Fibroblast of the conjunctiva (primary cell): ENCODE measurements at regions not wholly inside any gene's neighbourhood (a gene's known extent, or its start where the extent isn't known, plus 50 kb on each side); places are given as distances from the start of the nearest gene placed in this dataset.

Source experiments
- DNase-seq: peaks from one replicate; pipeline ENCODE4 v3.0.0-alpha.2; 2010; ENCODE audit warnings: low read depth

DNA sequence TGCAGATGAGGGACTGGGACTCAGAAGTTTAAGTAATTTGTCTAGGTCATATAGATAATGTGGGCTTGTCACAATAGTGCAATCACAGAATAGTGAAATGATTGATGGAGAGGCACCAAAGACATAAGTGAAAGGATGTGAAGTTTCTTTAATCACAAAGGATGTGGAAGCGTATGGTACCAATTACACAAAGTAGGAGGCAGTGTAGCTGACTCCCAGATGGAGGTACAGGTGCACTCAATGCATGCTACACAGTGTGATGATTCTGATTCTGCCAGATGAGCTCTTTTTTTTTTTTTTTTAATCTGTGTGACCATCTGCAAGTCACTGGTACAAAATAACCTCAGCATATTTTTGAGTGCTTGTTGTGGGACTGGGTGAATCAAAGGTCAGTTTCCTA lies 411.3 kb downstream of the SPRY1 start:
- DNase-seq: no peak

DNA sequence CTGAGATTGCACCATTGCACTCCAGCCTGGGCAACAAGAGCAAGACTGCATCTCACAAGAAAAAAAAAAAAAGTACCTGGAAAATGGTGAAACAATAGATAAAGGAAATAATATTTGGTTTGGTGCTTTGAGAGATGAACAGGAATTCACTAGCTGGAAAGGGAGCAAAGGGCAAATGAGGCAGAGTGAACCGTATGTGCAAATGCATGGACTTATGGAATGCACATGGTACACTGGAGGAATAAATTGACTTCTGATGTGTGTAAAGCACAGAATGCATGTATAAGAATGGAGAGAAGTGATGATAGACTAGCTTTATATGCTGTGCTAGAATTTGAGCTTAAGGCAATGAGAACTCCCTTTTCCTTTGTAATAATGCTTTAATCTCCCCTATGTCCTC lies 413.3 kb downstream of the SPRY1 start:
- DNase-seq: no peak

DNA sequence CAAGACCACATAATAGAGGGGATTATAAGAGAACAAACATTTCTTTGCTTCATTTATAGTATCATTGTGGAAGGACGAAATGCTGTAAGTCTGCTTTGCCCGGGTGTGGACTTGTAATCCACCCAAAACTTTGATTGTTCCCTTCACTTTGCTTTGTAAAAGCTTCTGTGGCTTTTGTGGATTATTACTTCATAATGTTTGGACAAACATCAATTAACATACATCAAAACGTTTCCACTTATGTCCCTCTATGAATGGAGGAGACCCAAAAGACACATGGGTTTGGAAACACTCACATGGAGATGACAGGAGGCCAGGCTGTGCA lies 415.4 kb downstream of the SPRY1 start:
- DNase-seq: no peak

DNA sequence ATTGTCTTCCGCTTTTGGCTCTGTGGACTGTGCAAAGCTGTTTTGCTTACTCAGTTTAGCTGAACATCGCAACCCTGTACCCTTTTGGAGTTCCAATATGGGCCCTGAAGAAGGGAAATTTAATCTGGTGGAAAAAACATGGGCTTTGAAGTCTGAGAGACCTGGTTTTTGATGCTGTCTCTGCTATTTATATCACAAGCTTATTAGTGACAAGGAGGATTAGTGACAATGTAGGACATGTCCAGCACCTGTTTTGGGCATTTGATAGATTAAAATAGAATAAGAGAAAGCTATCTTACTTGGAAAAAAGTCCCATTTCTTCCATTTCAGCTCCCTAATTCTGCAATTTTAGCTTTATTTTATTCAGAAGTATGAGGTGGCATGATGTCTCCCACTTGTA lies 417.3 kb downstream of the SPRY1 start:
- no peak for DNase-seq

DNA sequence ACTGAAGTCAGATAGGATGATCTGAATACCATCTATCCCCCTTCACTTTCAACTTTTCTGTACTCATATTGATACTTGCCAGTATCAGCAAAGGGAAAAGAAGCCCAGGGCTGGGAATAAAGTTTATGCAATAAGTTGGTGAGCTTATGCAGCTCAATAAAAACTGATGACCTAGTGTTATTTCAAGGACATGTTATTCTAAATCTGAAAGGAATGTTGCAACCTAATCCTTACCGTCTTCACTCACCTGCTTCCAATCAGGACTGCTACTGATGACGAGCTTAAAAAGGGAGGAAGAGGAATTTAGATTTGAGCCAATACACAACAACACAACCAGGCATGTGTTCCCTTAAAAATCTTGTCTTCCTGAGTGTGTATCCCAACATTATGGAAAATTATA lies 419.9 kb downstream of the SPRY1 start:
- DNase-seq: no peak

DNA sequence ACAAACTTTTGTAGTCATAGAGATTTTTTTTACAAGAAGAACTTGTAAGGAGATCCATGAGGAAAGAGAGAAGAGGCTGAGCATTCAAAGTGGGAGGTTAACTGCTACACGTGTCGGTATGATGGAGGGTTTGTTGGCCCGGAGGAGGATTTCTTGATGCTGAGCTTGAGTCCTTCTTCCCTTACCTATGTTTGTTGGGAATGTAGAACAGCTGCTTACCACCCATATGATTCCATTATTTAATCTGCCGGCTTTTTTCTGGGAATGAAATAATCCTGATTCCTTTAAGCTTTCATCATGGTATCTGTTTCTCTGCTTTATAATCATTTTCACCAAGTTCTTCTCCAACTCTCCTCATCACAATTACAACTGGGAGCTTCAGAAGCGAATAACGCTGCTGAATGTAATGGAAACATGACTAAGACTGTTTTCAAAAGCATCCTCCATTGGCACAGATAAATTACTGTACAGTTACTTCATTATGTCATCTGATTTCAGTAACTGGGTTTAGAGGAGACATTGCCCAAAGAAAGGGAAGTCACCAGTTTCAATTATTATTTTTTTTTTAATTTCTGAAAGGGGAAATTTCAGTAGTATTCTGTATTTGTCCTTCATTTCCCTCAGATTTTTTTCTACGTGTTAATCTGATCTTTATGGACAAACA lies 420.6 kb downstream of the SPRY1 start:
- DNase-seq: no peak

DNA sequence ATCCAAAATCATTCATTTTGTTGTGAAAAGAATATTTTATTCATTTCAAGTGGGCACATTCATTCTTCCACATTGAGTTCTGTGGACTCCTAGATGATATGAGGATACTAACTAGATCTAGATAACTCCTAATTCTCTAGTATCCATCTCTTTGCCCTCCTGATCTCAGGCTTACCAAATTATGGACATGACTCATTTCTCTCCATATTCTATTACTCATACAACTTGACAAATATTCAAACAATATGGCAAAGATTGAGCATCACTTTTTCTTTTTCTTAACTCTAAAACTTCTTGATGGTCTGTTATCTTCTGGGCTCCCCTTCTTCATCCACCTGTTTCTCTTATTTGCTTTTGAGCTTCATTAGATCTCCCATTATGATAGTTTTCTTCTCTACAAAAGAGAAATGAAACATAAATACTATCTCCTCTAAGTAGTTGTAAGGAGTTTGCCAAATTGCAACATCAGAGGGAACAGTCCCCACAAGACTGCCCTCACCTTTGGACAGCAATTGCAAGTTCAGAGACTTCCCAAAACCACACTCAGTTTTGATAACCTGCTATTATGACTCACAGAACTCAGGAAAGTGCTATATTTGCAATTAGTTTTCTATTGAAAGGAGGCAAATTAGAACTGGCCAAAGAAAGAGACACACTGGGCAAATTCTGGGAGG lies 422.9 kb downstream of the SPRY1 start:
- no peak for DNase-seq

DNA sequence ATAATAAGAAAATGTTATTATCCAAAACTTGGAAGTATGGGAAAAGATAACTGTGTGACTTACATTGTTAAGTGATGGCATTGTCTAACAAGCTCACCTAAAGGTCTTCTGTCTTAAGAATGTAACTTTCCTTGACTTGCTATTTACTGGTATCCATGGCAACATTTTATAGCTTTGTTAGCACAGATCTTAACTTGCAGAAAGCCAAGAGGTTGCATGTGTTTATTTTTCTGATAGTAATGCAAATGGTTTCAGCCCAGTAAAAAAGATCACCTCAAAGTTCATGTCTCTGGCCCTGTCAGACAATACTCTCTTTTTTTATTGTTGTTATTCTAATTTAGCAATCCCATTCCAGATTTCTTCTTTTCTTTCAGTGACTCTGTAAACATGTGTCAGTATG lies 425.3 kb downstream of the SPRY1 start:
- DNase-seq: no peak

DNA sequence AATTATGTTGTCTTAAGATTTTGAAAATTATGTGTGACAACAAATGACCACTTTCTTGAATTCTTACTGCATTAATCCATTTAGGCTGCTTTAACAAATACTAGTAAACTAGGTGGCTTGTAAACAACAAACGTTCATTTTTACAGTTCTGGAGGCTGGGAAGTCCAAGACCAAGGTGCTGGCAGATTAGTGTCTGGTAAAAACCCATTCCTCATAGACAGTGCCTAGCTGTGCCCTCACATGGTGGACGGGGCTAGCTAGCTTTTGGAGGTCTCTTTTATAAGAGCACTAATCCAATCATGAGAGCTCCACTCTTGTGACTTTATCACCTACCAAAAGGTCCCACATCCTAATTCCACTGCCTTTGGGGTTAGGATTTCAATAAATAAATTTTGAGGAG lies 425.8 kb downstream of the SPRY1 start:
- no peak for DNase-seq

DNA sequence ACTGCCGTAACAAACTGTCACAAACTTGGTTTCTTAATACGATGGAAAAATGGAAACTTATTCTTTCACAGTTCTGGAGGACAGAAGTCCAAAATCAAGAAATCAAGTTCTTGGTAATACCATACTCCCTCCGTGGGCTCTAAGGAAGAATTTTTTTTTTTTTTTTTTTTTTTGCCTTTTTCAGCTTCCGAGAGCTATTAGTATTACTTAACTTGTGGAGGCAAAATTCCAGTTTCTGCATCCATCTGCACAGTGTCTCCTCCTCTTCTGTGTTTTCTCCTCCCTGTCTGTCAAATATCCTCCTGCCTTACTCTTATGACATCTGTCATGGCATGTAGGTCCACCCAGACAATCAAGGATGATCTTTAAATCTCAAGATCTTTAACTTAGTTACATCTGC lies 426.6 kb downstream of the SPRY1 start:
- no peak for DNase-seq

DNA sequence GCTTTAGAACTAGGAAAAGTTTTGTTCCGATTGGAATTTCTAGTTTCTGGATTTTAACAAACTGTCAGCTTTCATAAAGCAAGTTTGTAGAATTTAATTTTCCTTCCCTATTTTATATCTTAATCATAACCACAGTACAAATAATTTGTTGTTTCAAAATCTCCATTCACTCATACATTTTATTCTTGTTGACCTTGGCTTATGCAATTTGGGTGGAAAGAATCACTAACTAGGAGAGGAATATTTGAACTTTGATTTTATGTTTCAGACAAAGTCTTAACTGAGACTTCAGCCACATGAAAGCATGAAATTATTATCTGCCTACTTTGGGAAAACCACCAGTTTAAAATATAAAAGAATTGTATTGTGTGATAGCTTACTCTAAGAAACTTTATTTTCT lies 427.9 kb downstream of the SPRY1 start:
- no peak for DNase-seq

DNA sequence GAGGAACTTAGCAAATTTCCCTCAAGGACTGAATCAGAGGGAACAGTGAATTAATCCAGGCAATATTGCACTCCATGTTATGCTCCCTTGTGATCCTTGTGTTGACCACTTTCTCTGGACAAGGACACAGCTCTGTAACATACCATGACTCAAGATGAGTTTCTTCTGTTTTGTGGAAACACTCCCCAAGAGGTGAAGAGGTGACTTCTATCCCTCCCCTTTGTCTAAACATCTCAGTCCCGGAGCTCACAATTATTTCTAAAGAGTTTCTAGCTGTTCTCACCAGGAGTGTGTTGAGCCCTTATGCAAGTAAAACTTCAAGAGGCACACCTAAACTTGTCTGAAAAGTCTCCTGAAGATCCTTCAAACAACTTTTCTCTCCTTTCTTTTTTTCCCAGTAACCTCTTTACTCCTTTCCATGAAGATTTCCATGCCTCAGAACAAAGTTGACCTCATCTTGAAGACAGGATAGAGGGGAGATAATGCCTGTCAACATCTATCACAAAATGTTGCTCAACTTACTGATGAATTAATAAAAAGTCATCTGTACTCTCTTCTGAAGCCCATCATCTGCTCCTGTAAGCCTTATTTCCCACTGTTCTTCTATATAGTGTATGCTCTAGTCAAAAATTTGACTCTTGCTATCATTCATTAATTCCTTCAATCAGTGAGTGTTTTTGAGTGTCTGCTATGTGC lies 429.1 kb downstream of the SPRY1 start:
- DNase-seq: no peak

DNA sequence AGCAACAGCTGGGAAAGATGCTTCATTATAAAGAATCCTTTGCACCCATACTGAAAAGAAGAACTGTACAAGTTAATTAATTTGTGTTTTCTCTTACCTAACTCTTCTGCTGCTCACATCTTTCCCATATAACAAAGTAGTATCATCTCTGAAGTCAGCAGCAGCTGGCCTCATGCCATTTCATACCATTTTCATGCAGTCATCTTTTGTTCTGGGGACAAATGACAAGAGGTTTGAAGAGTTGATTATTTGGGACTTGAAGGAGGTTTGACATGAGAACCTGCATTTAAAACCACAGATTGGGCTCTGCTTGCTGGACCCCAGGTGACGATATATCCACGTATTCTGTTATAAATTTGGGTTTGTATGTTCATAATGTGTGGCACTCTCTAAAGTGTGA lies 430.3 kb downstream of the SPRY1 start:
- no peak for DNase-seq

DNA sequence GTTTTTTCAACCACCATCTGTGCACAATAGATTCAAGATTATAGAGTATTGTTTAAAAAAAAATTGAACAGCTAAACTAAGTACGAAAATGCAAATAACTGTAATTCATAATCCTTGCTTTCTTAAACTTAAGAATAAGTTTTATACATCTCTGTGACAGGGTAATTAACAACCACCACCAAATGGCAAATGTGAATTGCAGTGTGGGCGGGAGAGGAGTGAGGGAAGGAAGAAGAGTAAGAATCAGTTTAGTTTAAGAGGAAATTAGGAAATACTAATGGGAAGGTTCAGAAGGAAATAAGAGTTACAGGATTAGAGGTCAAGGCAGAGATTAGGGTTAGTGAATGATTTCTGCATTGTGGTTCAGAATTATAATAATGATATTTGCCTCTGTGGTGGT lies 430.9 kb downstream of the SPRY1 start:
- no peak for DNase-seq

DNA sequence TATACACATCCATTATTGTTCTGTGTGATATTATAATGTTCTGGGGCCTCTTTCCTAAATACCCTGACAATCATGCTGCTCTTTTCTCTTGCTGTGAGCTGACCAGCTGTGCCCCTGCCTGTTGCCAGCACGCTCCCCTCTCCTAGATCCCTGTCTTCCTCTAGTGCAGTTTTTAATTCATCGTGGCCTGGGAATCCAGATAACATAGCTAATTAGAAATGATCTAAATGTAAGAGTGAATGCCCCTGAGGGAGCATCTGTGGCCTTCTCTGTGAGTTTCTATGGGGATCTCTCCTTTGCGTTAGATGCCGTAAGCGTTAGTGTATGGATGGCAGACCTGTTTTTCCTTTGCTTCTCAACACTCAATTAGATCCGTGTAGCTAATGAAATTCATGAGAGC lies 434.3 kb downstream of the SPRY1 start:
- no peak for DNase-seq

DNA sequence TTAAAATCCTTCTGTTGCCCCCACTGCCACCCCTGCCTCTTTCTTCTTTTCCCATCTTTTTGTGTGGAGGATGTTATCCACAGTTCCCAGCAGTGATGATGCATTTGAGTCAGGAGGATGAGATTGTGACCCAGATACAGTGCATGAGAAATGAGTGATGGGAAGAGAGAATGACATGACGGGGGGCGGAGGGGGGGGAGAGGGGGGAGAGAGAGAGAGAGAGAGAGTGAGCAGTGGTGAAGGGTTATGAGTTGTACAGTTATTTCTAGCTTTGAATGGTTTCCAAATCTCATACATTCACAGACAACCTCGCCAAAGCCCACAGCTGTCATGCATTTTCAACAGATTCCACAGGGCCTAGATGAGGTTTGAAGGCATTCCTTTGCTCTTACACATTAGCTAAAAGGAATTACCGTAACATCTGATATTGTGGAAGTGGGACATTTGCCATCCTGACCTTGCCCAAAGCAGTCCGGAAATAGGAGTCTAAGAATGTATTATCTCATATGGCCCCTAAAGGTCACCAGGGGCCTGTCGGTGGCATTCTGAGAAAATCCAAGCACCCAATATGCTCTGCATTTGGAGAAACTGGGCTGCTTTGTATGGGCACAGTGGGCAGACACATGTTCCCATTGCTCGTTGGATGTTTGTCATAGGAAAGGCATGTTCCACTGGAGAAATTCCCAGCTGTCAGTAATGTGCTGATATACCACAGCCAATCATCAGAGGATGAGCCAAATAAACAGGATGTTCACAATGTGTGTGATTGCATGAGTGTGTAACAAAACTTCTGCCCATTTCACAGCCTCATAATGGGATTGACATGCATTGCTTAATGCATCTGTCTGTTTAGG lies 435.8 kb downstream of the SPRY1 start:
- peak; percentile 99 for DNase-seq

DNA sequence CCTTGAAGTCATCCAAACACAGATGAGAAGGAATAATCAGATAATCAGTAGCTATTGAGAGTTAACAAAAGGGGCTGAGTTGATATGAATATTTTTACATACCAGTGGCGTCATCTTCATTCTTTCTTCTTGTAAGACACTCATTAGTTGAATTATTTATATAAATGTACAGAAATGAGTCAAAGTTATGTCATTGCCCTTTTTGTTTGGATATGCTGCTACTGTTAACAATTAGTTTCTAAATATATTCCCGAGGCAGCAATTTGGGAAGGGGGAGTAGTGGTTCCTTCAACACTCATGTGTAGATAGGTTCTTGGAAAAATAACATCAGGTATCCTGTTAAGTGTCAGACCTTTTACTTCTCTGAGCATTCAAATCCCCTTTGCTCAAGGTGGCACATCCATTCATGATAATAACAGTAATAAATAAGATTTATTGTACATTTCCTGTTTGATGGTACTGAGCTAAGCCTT lies 436.6 kb downstream of the SPRY1 start:
- no peak for DNase-seq

DNA sequence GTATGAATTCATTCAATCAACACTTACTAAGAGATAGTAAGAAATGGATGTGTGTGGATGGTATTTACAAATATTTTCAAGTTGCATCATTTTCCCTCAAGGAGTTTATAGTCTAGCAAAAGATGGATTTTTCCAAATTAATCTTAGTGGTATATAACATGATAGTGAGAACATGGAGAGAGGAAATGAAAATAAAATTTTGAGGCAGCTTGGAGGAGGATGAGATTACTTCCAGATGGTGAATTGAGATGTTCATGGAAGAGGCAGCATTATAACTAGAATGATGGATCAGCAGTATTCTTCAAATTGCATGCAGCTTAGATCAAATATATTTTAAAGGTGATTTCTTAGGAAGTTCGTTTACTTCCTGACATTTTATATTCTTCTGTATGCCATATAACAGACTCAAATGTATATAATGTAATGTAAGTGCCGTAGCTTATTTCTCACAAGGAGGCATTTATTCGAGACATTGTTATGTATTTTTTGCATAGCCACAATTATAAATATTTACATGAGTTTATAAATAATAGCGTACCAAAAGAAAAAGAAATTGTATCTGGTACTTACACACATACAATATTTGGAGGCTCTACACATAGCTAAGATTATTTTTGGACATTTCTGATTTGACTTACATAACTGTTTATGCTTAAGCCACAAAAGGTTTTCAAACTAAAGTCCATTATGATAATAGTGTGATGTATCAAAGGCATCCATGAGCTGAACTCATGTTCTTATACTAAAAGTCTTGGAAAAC lies 439.4 kb downstream of the SPRY1 start:
- no peak for DNase-seq

DNA sequence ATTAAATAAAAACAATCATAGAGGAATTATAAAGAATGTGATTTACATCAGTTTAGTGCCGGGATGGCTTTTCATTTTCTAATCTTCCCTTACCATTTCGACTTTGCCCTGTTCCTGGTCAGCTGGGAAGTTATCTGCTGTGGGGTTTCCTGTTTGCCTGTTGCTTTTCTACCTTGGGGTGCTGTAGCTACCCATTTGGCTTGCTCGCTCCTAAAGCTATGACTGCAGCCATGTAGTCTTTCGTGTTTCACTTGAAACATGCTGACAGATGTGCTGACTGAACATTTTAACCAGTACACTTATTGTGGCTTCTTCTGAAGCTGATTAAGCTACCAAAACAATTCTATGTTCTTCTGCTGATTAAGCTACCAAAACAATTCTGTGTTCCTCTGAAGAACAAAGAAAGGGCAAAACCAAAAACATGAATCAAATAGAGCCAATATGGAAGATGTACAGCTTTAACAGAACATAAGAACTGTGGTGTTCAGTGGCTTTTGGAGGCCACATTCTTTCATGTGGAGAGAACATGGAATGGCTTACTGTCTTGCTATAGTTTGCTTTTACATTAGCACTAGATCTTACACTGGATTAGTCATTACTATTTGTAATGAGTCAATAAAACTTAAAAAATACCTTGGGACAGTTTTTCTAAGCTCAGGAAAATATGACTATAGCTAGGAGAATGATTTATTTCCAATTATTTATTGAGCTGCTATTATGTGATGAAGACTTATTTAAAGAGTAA lies 440.4 kb downstream of the SPRY1 start:
- DNase-seq: no peak

DNA sequence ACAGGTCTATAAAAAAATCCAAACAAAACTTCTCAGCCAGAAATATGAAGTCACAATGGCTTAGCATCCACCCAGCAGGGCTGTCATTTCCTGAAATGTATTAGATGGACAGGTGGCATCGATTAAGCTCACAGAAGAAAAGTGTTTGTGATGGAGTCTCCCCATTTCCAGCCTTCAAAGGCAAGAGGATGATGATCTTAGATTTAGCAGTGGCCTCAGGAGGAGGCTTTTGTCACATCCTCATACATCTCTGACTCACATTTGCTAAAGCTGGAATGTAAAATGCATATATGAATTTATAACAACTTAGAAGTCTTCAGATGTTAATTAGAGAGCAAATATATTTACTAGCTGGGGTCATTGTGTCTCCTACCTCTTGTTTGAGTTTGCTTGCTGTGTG lies 441.9 kb downstream of the SPRY1 start:
- no peak for DNase-seq

DNA sequence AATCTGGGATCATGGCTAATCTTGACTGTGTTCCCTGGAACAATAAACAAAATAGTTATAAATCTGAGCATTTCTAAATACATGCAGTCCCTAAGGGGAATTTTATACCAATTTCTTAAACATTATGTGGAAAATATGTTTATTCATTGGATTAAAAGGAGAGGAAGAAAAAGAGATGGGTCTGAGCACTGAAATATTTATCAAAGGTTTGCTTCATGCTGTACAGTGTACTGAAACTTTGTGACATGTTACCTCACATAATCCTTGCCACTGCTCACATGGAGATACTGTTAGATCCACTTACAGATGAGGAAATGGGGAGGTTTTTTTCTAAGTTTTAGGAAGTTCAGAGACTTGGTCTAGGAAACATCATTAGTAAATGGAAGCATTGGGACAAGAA lies 443.6 kb downstream of the SPRY1 start:
- no peak for DNase-seq
